H9 (cell line): ENCODE measurements at regions not wholly inside any gene's neighbourhood (a gene's known extent, or its start where the extent isn't known, plus 50 kb on each side); places are given as distances from the start of the nearest gene placed in this dataset.

Source experiments
- DNase-seq: peaks from one replicate; pipeline ENCODE4 v3.0.0-alpha.2; 2017
- H2AFZ ChIP-seq: one replicate; pipeline ENCODE4 v1.6.1; 2013; ENCODE audit warnings: mild to moderate bottlenecking, low read length, control low read depth, moderate library complexity
- H2AK5ac ChIP-seq: 2 replicates; pipeline ENCODE4 v1.6.1; 2013; ENCODE audit warnings: low read length, control low read depth, mixed read lengths; ENCODE audit not compliant: insufficient read length
- H2BK120ac ChIP-seq: one replicate; pipeline ENCODE4 v1.6.1; 2013; ENCODE audit warnings: low read depth, mild to moderate bottlenecking, low read length, control low read depth, inconsistent platforms; ENCODE audit not compliant: poor library complexity, severe bottlenecking
- H2BK12ac ChIP-seq: 2 replicates; pipeline ENCODE4 v1.6.1; 2013; ENCODE audit warnings: low read length, control low read depth, mixed read lengths, low read depth; ENCODE audit not compliant: insufficient read length
- H2BK15ac ChIP-seq: 2 replicates; pipeline ENCODE4 v1.6.1; 2013; ENCODE audit warnings: low read depth, low read length, control low read depth
- H2BK20ac ChIP-seq: one replicate; pipeline ENCODE4 v1.6.1; 2013; ENCODE audit warnings: low read depth, mild to moderate bottlenecking, low read length, control low read depth, inconsistent platforms; ENCODE audit not compliant: poor library complexity, severe bottlenecking
- H2BK5ac ChIP-seq: 2 replicates; pipeline ENCODE4 v1.6.1; 2013; ENCODE audit warnings: low read length, control low read depth, mixed read lengths; ENCODE audit not compliant: insufficient read length
- H3K14ac ChIP-seq: 2 replicates; pipeline ENCODE4 v1.6.1; 2013; ENCODE audit warnings: low read length, control low read depth; ENCODE audit not compliant: insufficient read depth
- H3K18ac ChIP-seq: 2 replicates; pipeline ENCODE4 v1.6.1; 2013; ENCODE audit warnings: low read depth, mild to moderate bottlenecking, mixed read lengths, low read length, control low read depth; ENCODE audit not compliant: insufficient read length
- H3K23ac ChIP-seq: 2 replicates; pipeline ENCODE4 v1.6.1; 2013; ENCODE audit warnings: low read length, control low read depth, mixed read lengths, low read depth; ENCODE audit not compliant: insufficient read length
- H3K23me2 ChIP-seq: 2 replicates; pipeline ENCODE4 v1.6.1; 2013; ENCODE audit warnings: low read depth, mild to moderate bottlenecking, mixed read lengths, low read length, control low read depth; ENCODE audit not compliant: insufficient read length, poor library complexity, severe bottlenecking
- H3K27ac ChIP-seq: 2 replicates; pipeline ENCODE4 v1.5.1; 2013; ENCODE audit warnings: low read length, control low read depth, mixed read lengths, low read depth; ENCODE audit not compliant: insufficient read length
- H3K27me3 ChIP-seq: 2 replicates; pipeline ENCODE4 v1.6.1; 2013; ENCODE audit warnings: low read length, control low read depth, inconsistent platforms; ENCODE audit not compliant: insufficient read depth
- H3K4ac ChIP-seq: 2 replicates; pipeline ENCODE4 v1.6.1; 2013; ENCODE audit warnings: low read depth, mild to moderate bottlenecking, control low read depth, inconsistent platforms, low read length, moderate library complexity
- H3K4me1 ChIP-seq: 2 replicates; pipeline ENCODE4 v1.6.1; 2013; ENCODE audit warnings: low read length, control low read depth, inconsistent platforms; ENCODE audit not compliant: insufficient read depth
- H3K4me2 ChIP-seq: 2 replicates; pipeline ENCODE4 v1.6.1; 2013; ENCODE audit warnings: low read length, control low read depth, mixed read lengths; ENCODE audit not compliant: insufficient read length, insufficient read depth
- H3K56ac ChIP-seq: 2 replicates; pipeline ENCODE4 v1.6.1; 2013; ENCODE audit warnings: low read depth, mild to moderate bottlenecking, mixed read lengths, low read length, control low read depth; ENCODE audit not compliant: insufficient read length
- H3K79me1 ChIP-seq: 2 replicates; pipeline ENCODE4 v1.6.1; 2013; ENCODE audit warnings: low read depth, mild to moderate bottlenecking, moderate library complexity, low read length, control low read depth, inconsistent platforms; ENCODE audit not compliant: insufficient read depth, poor library complexity, severe bottlenecking
- H3K79me2 ChIP-seq: 2 replicates; pipeline ENCODE4 v1.6.1; 2013; ENCODE audit warnings: low read length, control low read depth, inconsistent platforms; ENCODE audit not compliant: insufficient read depth
- H3K9ac ChIP-seq: 2 replicates; pipeline ENCODE4 v1.6.1; 2013; ENCODE audit warnings: low read length, control low read depth, mixed read lengths; ENCODE audit not compliant: insufficient read length; ENCODE audit errors: extremely low read depth
- H3K9me3 ChIP-seq: one replicate; pipeline ENCODE4 v1.6.1; 2013; ENCODE audit warnings: low read depth, low read length, inconsistent platforms; ENCODE audit not compliant: control insufficient read depth
- H3T11ph ChIP-seq: one replicate; pipeline ENCODE4 v1.6.1; 2013; ENCODE audit warnings: mild to moderate bottlenecking, low read length, control low read depth, inconsistent platforms
- H4K20me1 ChIP-seq: one replicate; pipeline ENCODE4 v1.6.1; 2013; ENCODE audit not compliant: control insufficient read depth, insufficient read length, insufficient read depth
- H4K5ac ChIP-seq: 2 replicates; pipeline ENCODE4 v1.6.1; 2013; ENCODE audit warnings: low read depth, mild to moderate bottlenecking, mixed read lengths, low read length, control low read depth; ENCODE audit not compliant: insufficient read length
- H4K8ac ChIP-seq: replicated peaks from 2 replicates; pipeline ENCODE4 v1.6.1; 2013; ENCODE audit warnings: low read length, control low read depth, mixed read lengths, low read depth; ENCODE audit not compliant: insufficient read length
- H4K91ac ChIP-seq: 2 replicates; pipeline ENCODE4 v1.6.1; 2013; ENCODE audit warnings: low read depth, mild to moderate bottlenecking, moderate library complexity, mixed read lengths, low read length, control low read depth; ENCODE audit not compliant: insufficient read length
- H3K27ac Mint-ChIP-seq, 3 experiments: 2 replicates in 2 of 3; 3 replicates in 1 of 3; pipeline ENCODE4 v1.8.0; 2020 to 2021; ENCODE audit warnings: mixed read lengths in 3 of 3, mild to moderate bottlenecking in 1 of 3, moderate library complexity in 1 of 3
- H3K27me3 Mint-ChIP-seq: 2 replicates; pipeline ENCODE4 v1.8.0; 2021; ENCODE audit warnings: low read depth, mild to moderate bottlenecking, moderate library complexity, mixed read lengths
- H3K36me3 Mint-ChIP-seq, 3 experiments: 2 replicates in 2 of 3; 3 replicates in 1 of 3; pipeline ENCODE4 v1.8.0; 2020 to 2021; ENCODE audit warnings: low read depth in 3 of 3, mixed read lengths in 3 of 3; ENCODE audit not compliant: insufficient read depth in 1 of 3
- H3K4me1 Mint-ChIP-seq, 2 experiments: 2 replicates each; pipeline ENCODE4 v1.8.0; 2020; ENCODE audit warnings: mixed read lengths in 2 of 2
- H3K4me3 Mint-ChIP-seq, 2 experiments: 2 replicates in 1 of 2; 3 replicates in 1 of 2; pipeline ENCODE4 v1.8.0; 2020 to 2021; ENCODE audit warnings: mild to moderate bottlenecking in 2 of 2, mixed read lengths in 2 of 2, moderate library complexity in 1 of 2
- H3K9me3 Mint-ChIP-seq, 2 experiments: 2 replicates in 1 of 2; 3 replicates in 1 of 2; pipeline ENCODE4 v1.8.0; 2020; ENCODE audit warnings: mild to moderate bottlenecking in 2 of 2, mixed read lengths in 2 of 2, moderate library complexity in 1 of 2
- CTCF ChIP-seq: fragments of 200-600 bp; sonication (generic); conservative IDR thresholded peaks from 3 replicates; pipeline ENCODE4 v1.8.0; 2021; ENCODE audit warnings: antibody characterized with exemption, mild to moderate bottlenecking
- WGBS: extraction: QIAGEN DNeasy Blood & Tissue Kit; methylation state at CpG from one replicate; pipeline ENCODE4 v1.1.7; 2013; ENCODE audit warnings: missing lambda C conversion rate, low lambda C conversion rate, mixed read lengths; ENCODE audit not compliant: insufficient read length; ENCODE audit errors: extremely low coverage; 5-methylcytosine and 5-hydroxymethylcytosine counted together

GRCh38 chr3:159605101-159605500 is 383.5 kb upstream of the IL12A start:
- H2BK15ac ChIP-seq, result no peak overlapping the region
- H2AFZ ChIP-seq, result no peak overlapping the region
- no peak overlapping the region for H3K27ac Mint-ChIP-seq
- peaks cover 1 to 2% of the 10 kb centered on the region in 2 experiments; a peak in 3 of 5 replicates for H3K9me3 Mint-ChIP-seq
- DNase-seq, result no peak
- H3K18ac ChIP-seq, result no peak overlapping the region
- H3K23ac ChIP-seq, result no peak overlapping the region
- H3K56ac ChIP-seq, result no peak overlapping the region
- no peaks in the 10 kb centered on the region for H3K4me1 ChIP-seq
- no peak overlapping the region for H4K8ac ChIP-seq
- H3K27me3 Mint-ChIP-seq, result no peaks in the 10 kb centered on the region; the same call in 1 of the 2 replicates
- peaks cover 0 to 2% (median 0%) of the 10 kb centered on the region in 3 experiments; a peak in 1 of 7 replicates for H3K36me3 Mint-ChIP-seq
- H3T11ph ChIP-seq, result no peak overlapping the region
- H3K27me3 ChIP-seq, result no peaks in the 10 kb centered on the region
- H3K23me2 ChIP-seq, result no peaks in the 10 kb centered on the region
- no peak overlapping the region for H4K91ac ChIP-seq
- no CpG with 5 or more reads among the region's 3 CpGs for WGBS
- TF ChIP-seq CTCF, result no peak
- no peaks in the 10 kb centered on the region for H4K20me1 ChIP-seq
- no peaks in the 10 kb centered on the region for H3K79me1 ChIP-seq
- H3K9me3 ChIP-seq, result no peaks in the 10 kb centered on the region
- no peak overlapping the region for H2AK5ac ChIP-seq
- H3K27ac ChIP-seq, result no peak overlapping the region
- no peak overlapping the region for H3K4ac ChIP-seq
- no peak overlapping the region for H2BK5ac ChIP-seq
- no peak overlapping the region for H3K4me3 Mint-ChIP-seq
- H2BK20ac ChIP-seq, result no peak overlapping the region
- no peak overlapping the region for H2BK12ac ChIP-seq
- H3K14ac ChIP-seq, result no peak overlapping the region
- H3K79me2 ChIP-seq, result no peaks in the 10 kb centered on the region
- no peak overlapping the region for H3K4me2 ChIP-seq
- H3K4me1 Mint-ChIP-seq, result no peaks in the 10 kb centered on the region
- no peak overlapping the region for H4K5ac ChIP-seq
- H3K9ac ChIP-seq, result no peak overlapping the region
- H2BK120ac ChIP-seq, result no peak overlapping the region
